IMR-90 (cell line): ENCODE measurements at regions not wholly inside any gene's neighbourhood (a gene's known extent, or its start where the extent isn't known, plus 50 kb on each side); places are given as distances from the start of the nearest gene placed in this dataset.

Experiments
- CEBPB ChIP-seq: IDR thresholded peaks from 2 replicates; pipeline ENCODE4 v1.6.1; 2012; ENCODE audit warnings: low read depth, low read length, improper control_type of control experiment
- CTCF ChIP-seq: conservative IDR thresholded peaks from 2 replicates; pipeline ENCODE4 v1.5.1; 2012; ENCODE audit warnings: mild to moderate bottlenecking, low read depth, low read length, improper control_type of control experiment
- ELK1 ChIP-seq: fragments of 150-350 bp; IDR thresholded peaks from 2 replicates; pipeline ENCODE4 v1.6.1; 2016; ENCODE audit warnings: low read depth, mild to moderate bottlenecking, low read length, moderate library complexity, borderline replicate concordance
- MAFK ChIP-seq: IDR thresholded peaks from 2 replicates; pipeline ENCODE4 v1.6.1; 2012; ENCODE audit warnings: low read depth, low read length, improper control_type of control experiment
- MXI1 ChIP-seq: IDR thresholded peaks from 2 replicates; pipeline ENCODE4 v1.6.1; 2012; ENCODE audit warnings: low read depth, mild to moderate bottlenecking, low read length, moderate library complexity, borderline replicate concordance
- POLR2A ChIP-seq: IDR thresholded peaks from 2 replicates; pipeline ENCODE4 v1.6.1; 2012; ENCODE audit warnings: mild to moderate bottlenecking, low read depth, low read length
- RAD21 ChIP-seq: IDR thresholded peaks from 2 replicates; pipeline ENCODE4 v1.6.1; 2012; ENCODE audit warnings: low read length, improper control_type of control experiment
- RCOR1 ChIP-seq: IDR thresholded peaks from 2 replicates; pipeline ENCODE4 v1.6.1; 2012; ENCODE audit warnings: mild to moderate bottlenecking, low read length, improper control_type of control experiment; ENCODE audit not compliant: insufficient replicate concordance
- RFX5 ChIP-seq: IDR thresholded peaks from 2 replicates; pipeline ENCODE4 v1.8.0; 2012; ENCODE audit warnings: low read depth, mild to moderate bottlenecking, low read length, moderate library complexity
- SMC3 ChIP-seq: fragments of 150-350 bp; IDR thresholded peaks from 2 replicates; pipeline ENCODE4 v1.6.1; 2016; ENCODE audit warnings: low read depth, mild to moderate bottlenecking, antibody characterized with exemption, low read length, moderate library complexity
- USF2 ChIP-seq: fragments of 150-350 bp; IDR thresholded peaks from 2 replicates; pipeline ENCODE4 v1.6.1; 2017; ENCODE audit warnings: mild to moderate bottlenecking, antibody characterized with exemption, low read length, low read depth

- TF ChIP-seq POLR2A (no peak), CTCF (no peak), RFX5 (no peak), MXI1 (no peak), RAD21 (no peak), CEBPB (no peak), ELK1 (no peak), RCOR1 (no peak), USF2 (no peak), MAFK (no peak), SMC3 (no peak)
Measured at GRCh38 chr10:131676046-131676799, 224.6 kb upstream of the PPP2R2D start.
